Stimulated activated naive CD8-positive, alpha-beta T cell treated with anti-CD3 and anti-CD28 coated beads, Interleukin-15, amount 100 ng/mL, for 72 hours (primary cell): ENCODE measurements at regions not wholly inside any gene's neighbourhood (a gene's known extent, or its start where the extent isn't known, plus 50 kb on each side); places are given as distances from the start of the nearest gene placed in this dataset.
"Not testable (repeated sequence)": the region's sequence is repeated elsewhere in the genome, so short reads cannot be mapped to it uniquely, and the experiment has no call there.

Source experiments
- ATAC-seq: fragments of 150-1000 bp; cut with Tn5 transposase; 2 replicates; pipeline ENCODE4 v1.10.0; 2021; ENCODE audit warnings: mild to moderate bottlenecking, moderate library complexity
- DNase-seq, 2 donors: peaks; one replicate each; pipeline ENCODE4 v3.0.0; 2021 to 2022
- H3K27ac Mint-ChIP-seq, 2 donors: one replicate each; pipeline ENCODE4 v1.8.0; 2022; ENCODE audit warnings: mild to moderate bottlenecking in 2 of 2, mixed read lengths in 2 of 2, moderate library complexity in 2 of 2
- H3K27me3 Mint-ChIP-seq: one replicate; pipeline ENCODE4 v1.8.0; 2022; ENCODE audit warnings: mixed read lengths
- H3K4me1 Mint-ChIP-seq: one replicate; pipeline ENCODE4 v1.8.0; 2022; ENCODE audit warnings: mild to moderate bottlenecking, mixed read lengths
- H3K4me3 Mint-ChIP-seq, 2 donors: one replicate each; pipeline ENCODE4 v1.8.0; 2022; ENCODE audit warnings: mild to moderate bottlenecking in 2 of 2, mixed read lengths in 2 of 2, moderate library complexity in 1 of 2
- H3K9me3 Mint-ChIP-seq, 2 donors: one replicate each; pipeline ENCODE4 v1.8.0; 2022; ENCODE audit warnings: mixed read lengths in 2 of 2

DNA sequence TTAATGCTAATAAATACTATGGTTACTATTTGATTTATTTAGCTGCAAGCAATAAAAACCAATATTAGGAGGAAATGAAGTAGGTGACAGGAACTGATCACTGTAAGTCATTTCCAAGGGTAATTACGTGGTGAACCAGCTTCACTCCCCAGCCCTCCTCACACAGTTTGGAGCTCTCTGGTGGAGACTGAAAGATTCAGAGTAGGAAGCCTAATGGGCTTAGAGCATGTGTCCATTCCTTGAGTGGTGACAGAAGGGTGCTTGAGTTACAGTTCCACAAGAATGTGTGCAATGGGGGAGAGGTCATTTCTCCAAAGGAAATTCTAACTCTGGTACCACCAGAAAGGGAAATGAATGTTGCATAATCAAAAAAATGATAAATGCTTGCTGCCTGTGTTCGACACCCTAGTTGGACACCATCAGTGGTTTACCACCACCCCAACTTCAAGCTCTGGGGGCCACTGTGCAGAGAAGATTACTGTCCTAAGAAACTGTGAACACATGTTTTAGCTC is 285.1 kb upstream of the MMADHC start:
- no peaks in the 10 kb centered on the region for H3K4me1 Mint-ChIP-seq
- ATAC-seq (no peak), DNase-seq (no peak)
- H3K4me3 Mint-ChIP-seq: no peak overlapping the region
- H3K27me3 Mint-ChIP-seq: no peaks in the 10 kb centered on the region
- peaks cover 0 to 13% of the 10 kb centered on the region in 2 donors for H3K9me3 Mint-ChIP-seq
- no peak overlapping the region for H3K27ac Mint-ChIP-seq

DNA sequence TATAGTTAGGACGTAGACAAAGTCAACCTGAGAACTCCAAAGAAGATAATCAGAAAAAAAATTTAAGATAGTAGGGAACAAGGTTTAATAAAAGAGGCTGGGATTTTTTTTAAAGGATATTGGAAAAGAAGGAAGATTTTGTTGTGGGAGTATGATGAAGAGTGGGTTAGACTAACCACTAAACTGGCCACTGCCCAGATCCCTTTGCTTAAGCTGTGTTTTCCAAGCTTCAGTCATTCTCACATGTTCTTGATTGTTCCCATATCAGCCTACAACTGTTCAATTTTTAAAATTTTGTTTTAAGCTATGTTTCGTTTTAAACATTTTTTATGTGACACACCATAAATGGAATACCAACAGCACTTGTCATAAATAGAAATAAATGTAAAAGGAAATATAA is 284.5 kb upstream of the MMADHC start:
- ATAC-seq: no peak
- no peak overlapping the region for H3K4me3 Mint-ChIP-seq
- H3K4me1 Mint-ChIP-seq: no peaks in the 10 kb centered on the region
- peak overlapping the region in 1 of 2 donors; percentile 87 for H3K27ac Mint-ChIP-seq
- H3K27me3 Mint-ChIP-seq: no peaks in the 10 kb centered on the region
- no peak for DNase-seq
- peaks cover 4 to 8% of the 10 kb centered on the region in 2 donors for H3K9me3 Mint-ChIP-seq

DNA sequence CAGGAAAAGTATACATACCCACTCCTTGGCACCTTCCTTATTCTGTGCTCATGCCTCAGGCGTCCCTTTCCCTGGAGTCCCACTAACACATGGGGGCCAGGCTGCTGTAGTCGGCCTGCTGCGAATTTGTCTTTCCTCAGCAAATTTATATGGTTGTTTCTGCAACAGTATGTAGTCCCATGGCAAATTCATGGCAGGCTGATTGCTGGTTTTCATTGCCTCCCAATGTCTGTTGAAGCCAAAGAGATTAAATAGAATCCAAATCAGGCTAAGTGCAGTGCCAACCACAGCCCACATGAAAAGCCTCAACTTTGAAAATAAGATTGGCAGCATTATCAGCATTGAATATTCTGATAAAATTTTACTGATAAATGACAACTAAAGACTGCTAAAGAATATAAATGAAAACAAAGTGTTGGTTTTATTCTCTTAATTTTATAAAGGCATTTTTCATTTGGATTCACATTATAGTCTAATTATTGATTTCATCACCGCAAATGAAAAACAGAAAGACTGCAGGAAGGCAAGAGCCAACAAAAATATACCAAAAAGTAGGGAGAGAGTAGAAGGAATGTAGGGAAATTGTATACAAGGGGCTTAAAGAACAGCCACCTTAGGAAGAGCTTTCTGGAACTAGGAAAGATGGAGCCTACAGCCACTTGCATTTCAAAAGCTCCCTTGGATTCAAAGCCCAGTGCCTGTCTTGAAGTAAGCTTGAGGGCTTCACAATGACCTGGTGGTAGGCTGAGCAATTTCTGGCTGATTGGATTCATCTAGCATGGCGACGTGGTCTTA is 283.7 kb upstream of the MMADHC start:
- ATAC-seq (no peak), DNase-seq (no peak)
- H3K27ac Mint-ChIP-seq: no peak overlapping the region
- H3K9me3 Mint-ChIP-seq: peaks cover 6 to 7% of the 10 kb centered on the region in 2 donors
- no peaks in the 10 kb centered on the region for H3K27me3 Mint-ChIP-seq
- H3K4me3 Mint-ChIP-seq: no peak overlapping the region
- no peaks in the 10 kb centered on the region for H3K4me1 Mint-ChIP-seq

DNA sequence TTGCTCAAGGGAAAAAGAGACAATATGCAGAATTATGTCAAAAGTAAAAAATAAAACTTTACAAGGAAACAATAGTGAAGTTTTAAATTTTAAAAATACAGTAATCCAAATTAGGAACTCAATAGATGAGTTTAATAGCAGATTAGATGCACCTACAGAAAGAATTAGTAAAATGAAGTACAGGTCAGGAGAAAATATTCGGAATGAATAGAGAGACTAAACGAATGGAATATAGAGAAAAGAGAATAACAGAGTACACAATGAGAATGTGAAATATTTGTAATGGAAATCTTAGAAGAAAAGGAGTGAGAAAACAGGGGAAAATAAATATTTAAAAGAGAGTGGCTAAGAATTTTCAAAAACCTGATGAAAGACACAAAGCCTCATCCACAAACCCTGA is 275.7 kb upstream of the MMADHC start:
- no peaks in the 10 kb centered on the region for H3K27me3 Mint-ChIP-seq
- DNase-seq (no peak), ATAC-seq (no peak)
- H3K27ac Mint-ChIP-seq: no peak overlapping the region
- no peak overlapping the region for H3K4me3 Mint-ChIP-seq
- H3K9me3 Mint-ChIP-seq: peaks cover 11 to 20% of the 10 kb centered on the region in 2 donors
- no peaks in the 10 kb centered on the region for H3K4me1 Mint-ChIP-seq

DNA sequence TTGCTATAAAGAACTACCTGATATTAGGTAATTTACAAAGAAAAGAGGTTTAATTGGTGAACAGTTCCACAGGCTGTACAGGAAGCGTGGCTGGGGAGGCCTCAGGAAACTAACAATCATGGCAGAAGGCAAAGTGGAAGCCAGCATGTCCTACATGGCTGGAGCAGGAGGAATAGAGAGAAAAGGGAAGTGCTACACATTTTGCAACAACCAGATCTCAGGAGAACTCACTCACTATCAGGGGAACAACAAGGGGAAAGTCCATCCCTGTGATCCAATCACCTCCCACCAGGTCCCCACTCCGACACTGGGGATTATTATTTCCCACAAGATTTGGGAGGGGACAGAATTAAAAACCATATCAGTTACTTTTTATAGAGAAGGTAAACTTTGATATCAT is 273.5 kb upstream of the MMADHC start:
- ATAC-seq (no peak), DNase-seq (no peak)
- Mint-ChIP-seq H3K27me3 (no peaks in the 10 kb centered on the region), H3K27ac (no peak overlapping the region), H3K4me3 (no peak overlapping the region), H3K9me3 (peaks cover 5 to 20% of the 10 kb centered on the region in 2 donors), H3K4me1 (no peaks in the 10 kb centered on the region)

DNA sequence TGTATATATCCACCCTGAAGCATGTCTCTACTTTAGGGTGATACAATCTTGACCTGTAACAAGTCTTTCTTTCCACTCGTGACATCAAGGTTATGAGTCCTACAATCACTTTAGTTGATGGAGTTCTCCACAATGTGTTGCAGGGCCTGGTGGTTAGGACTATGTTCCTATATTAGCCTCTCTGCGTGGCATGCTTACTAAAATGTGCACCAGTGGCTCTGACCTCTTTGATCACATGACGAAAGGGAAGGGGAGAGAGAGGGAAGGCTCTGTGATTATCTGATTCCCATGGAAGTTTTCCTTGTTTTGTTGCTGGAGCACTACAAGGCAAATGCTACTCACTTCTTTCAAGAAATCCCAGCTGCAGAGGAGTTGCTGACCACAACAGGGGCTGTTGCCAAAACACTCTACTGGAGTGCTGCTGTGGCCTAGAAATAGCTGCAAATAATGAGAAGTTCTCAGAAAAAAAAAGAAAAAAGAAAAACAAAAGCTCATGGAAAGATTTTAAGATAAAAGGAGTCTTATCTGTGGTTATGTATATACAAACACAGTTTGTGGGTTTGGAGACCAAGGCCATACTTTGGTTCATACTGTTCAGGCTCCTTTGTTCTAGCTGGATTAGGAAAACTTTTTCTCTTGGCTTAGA is 272.8 kb upstream of the MMADHC start:
- H3K4me3 Mint-ChIP-seq: no peak overlapping the region
- H3K27ac Mint-ChIP-seq: no peak overlapping the region
- no peak for DNase-seq
- H3K4me1 Mint-ChIP-seq: no peaks in the 10 kb centered on the region
- no peaks in the 10 kb centered on the region for H3K27me3 Mint-ChIP-seq
- ATAC-seq: no peak
- peaks cover 5 to 20% of the 10 kb centered on the region in 2 donors for H3K9me3 Mint-ChIP-seq

DNA sequence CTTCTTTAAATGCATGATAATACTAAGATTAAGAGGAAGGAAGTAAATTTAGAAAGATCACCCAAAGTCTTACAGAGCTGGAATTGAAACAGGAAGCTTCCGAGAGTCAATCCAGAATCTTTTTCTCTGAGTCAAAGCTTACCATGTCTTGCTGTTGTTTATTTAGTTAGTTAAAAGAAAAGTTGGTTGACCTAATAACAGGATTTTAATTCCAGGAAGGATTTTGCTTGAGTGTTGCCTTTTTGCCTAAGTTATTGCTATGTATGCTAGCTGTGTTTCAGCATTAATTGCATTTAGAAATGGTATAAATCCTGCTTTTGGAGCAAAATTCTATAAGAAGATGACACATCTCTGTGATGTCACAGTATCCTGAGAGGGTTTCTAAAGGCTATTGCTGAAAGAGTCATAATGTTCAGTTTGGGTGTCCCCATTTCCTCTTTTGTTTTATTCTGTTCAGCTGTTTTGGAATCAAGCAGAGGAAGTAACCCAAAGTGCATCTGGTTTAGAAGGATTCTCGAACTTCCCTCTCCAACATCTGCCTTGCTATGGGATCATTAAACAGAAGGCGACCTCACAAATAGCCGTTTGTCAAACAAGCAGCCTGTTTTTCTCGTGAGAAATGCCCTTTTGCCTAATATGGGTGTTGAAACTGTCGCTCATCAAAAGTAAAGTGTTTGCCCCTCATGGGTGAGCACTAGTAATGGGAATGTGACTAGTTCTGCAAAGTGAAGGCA is 271.5 kb upstream of the MMADHC start:
- Mint-ChIP-seq H3K4me1 (no peaks in the 10 kb centered on the region), H3K9me3 (peaks cover 5 to 20% of the 10 kb centered on the region in 2 donors), H3K4me3 (no peak overlapping the region), H3K27me3 (no peaks in the 10 kb centered on the region), H3K27ac (no peak overlapping the region)
- ATAC-seq: no peak
- no peak for DNase-seq

DNA sequence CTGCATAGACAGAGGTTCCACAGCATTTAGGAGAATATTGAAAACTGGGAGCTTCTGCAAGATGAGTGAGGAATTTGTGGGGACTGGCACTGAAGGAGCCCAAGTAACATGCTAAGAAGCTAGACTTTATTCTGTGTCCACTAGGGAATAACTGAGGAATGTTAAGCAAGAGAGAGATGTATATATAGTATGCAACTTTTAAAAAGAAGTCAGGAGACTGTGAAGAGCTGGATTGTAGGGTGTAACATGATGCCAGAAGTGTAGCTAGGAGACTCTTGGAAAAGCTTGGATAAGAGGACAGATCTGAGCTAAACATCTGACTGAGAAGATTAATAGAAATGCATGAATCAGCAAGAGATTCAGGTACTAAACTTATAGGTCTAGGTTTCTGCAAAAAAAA is 270.6 kb upstream of the MMADHC start:
- no peaks in the 10 kb centered on the region for H3K27me3 Mint-ChIP-seq
- H3K9me3 Mint-ChIP-seq: peaks cover 2 to 20% of the 10 kb centered on the region in 2 donors
- no peaks in the 10 kb centered on the region for H3K4me1 Mint-ChIP-seq
- no peak overlapping the region for H3K27ac Mint-ChIP-seq
- no peak overlapping the region for H3K4me3 Mint-ChIP-seq
- no peak for DNase-seq
- ATAC-seq: no peak

DNA sequence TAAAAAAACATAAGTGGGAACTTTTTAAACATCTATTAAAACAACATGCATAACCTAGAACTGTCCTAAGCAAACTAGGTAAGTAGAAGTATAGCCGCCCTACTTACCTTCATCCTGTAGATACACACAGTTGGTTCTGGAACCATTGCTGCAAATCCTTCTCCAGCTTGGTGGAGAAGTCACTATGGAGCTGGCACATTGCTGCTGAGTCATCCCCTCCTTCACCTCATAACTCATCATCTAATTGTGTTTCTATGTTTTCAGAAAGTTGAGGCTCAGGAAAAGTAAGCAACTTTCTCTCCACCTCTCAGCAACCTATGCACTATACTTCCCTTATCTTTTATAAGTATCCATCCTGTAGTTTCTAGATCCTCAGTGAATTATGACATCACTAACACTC is 269.8 kb upstream of the MMADHC start:
- DNase-seq (no peak), ATAC-seq (no peak)
- Mint-ChIP-seq H3K27me3 (no peaks in the 10 kb centered on the region), H3K9me3 (peaks cover 0 to 19% of the 10 kb centered on the region in 2 donors), H3K27ac (no peak overlapping the region), H3K4me1 (no peaks in the 10 kb centered on the region), H3K4me3 (no peak overlapping the region)

DNA sequence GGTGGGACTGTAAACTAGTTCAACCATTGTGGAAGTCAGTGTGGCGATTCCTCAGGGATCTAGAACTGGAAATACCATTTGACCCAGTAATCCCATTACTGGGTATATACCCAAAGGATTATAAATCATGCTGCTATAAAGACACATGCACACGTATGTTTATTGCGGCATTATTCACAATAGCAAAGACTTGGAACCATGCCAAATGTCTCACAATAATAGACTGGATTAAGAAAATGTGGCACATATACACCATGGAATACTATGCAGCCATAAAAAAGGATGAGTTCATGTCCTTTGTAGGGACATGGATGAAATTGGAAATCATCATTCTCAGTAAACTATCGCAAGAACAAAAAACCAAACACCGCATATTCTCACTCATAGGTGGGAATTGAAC is 268.3 kb upstream of the MMADHC start:
- not testable (repeated sequence) for DNase-seq, H3K9me3 Mint-ChIP-seq, ATAC-seq, H3K4me3 Mint-ChIP-seq, H3K4me1 Mint-ChIP-seq, H3K27me3 Mint-ChIP-seq, H3K27ac Mint-ChIP-seq

DNA sequence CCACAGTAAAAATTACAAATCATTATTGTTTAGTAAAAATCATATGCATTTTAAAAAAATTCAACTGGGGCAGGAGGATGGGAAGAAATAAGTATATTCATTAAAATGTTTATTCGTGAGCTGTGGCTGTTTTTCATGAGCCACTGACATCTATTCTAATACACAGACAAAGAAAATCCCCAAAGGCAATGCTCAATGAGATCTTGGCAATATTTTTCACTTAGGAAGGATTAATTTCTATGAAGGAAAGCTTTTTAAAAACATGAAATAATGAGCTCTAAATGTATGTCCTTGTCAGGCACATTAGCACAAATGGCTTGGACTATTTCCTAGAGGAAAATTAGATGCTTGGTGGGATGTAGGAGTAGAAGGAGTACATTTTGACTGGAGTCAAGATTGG is 262.0 kb upstream of the MMADHC start:
- Mint-ChIP-seq H3K9me3 (peaks cover 14 to 21% of the 10 kb centered on the region in 2 donors), H3K4me3 (no peak overlapping the region)
- ATAC-seq: no peak

DNA sequence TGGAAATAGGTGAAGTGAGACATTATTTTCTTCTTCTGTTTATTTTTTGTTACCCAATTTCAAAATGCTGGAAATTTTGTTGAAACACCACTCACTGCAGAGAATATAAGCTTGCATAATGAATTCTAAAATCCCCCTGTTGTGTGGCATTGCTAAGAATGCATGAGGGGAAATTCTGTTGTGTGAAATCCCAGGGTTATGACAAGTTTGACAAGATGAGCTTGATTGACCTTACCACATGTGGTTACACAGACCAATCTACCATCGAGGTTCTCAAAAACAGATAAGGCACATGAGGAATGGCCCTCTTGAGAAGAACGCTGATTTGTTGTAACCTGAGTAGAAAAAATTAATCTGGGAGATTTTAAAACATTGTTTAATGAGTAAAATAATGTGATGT is 261.6 kb upstream of the MMADHC start:
- Mint-ChIP-seq H3K27me3 (no peaks in the 10 kb centered on the region), H3K9me3 (peaks cover 14 to 21% of the 10 kb centered on the region in 2 donors), H3K4me3 (no peak overlapping the region), H3K27ac (no peak overlapping the region), H3K4me1 (no peaks in the 10 kb centered on the region)
- DNase-seq: no peak
- no peak for ATAC-seq

More for the DNA sequence above, 262.0 kb upstream of the MMADHC start:
- H3K27me3 Mint-ChIP-seq: no peaks in the 10 kb centered on the region
- no peak overlapping the region for H3K27ac Mint-ChIP-seq
- DNase-seq: no peak
- no peaks in the 10 kb centered on the region for H3K4me1 Mint-ChIP-seq

DNA sequence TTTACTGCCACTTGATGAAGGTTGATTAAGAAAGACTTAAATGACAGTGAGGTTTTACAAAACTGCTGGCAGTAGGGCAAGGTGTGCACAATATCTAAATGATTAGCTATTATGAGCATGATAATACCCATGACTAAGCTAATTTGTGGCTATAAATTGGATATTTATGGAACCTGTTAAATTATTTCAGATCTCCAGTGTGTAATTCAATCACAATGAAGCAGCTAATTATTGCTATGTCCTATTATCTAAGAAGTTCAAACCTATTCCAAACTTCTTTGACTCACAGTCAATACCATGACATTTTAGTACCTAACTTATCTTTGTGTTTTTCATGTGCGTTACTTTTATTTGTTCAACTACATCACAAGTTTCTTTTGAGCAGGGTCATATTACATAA is 253.8 kb upstream of the MMADHC start:
- no peak overlapping the region for H3K4me3 Mint-ChIP-seq
- H3K27ac Mint-ChIP-seq: no peak overlapping the region
- DNase-seq: no peak
- H3K27me3 Mint-ChIP-seq: no peaks in the 10 kb centered on the region
- H3K4me1 Mint-ChIP-seq: no peaks in the 10 kb centered on the region
- no peak for ATAC-seq
- peaks cover 0 to 3% of the 10 kb centered on the region in 2 donors for H3K9me3 Mint-ChIP-seq

DNA sequence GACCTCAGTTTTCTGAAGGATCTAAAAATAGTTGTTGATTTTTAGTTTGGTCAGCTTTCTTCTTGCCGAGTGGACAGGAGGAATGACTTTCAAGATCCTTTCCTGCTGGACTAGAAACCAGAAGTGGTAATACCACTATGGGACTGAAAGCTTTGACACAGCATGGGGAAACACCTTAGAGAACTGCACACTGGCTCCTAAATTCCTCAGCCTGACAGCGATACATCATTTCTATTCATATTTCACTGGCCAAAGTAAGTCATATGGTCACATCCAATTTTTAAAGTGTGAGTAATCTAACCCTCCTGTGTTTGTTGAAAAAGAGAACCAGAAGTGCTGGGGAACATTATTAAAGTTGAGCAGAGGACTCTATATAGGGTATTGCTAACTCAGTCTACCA is 244.7 kb upstream of the MMADHC start:
- peaks cover 12 to 15% of the 10 kb centered on the region in 2 donors for H3K9me3 Mint-ChIP-seq
- DNase-seq: no peak
- no peak overlapping the region for H3K27ac Mint-ChIP-seq
- no peaks in the 10 kb centered on the region for H3K27me3 Mint-ChIP-seq
- ATAC-seq: no peak
- no peak overlapping the region for H3K4me3 Mint-ChIP-seq
- no peaks in the 10 kb centered on the region for H3K4me1 Mint-ChIP-seq

DNA sequence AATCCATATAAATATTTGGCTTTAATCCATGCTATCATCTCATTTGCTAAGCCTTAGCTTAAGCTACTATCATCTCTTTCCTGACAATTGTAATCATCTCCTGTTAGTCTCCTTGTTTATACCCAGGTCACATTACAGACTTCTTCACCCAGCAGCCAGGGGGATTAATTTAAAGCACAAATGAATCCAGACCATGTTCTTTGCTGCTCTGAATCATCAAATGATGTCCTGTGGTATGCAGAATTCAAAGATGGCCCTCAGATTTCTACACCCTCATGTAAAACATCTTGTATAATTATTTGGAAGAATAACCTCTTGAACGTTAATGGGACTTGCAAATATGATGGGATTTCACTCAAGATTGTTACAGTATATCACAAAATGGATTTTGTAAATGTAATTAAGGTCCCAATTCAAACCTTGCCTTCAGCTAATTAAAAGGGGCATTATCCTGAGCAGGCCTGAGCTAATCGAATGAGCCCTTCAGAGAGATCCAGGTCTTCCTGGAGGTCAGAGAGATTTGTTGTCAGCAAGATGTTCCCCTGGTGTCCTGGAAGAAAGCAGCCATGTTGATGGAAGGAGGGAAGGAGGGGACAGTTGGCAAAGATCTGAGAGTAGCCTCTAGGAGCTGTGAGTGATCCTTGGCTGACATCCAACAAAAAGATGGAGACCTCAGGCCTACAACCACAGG is 241.1 kb upstream of the MMADHC start:
- ATAC-seq: no peak
- no peak for DNase-seq
- Mint-ChIP-seq H3K4me1 (no peaks in the 10 kb centered on the region), H3K27me3 (no peaks in the 10 kb centered on the region), H3K9me3 (peaks cover 9 to 12% of the 10 kb centered on the region in 2 donors), H3K27ac (no peak overlapping the region), H3K4me3 (no peak overlapping the region)
